WTC11 (cell line): ENCODE measurements at regions not wholly inside any gene's neighbourhood (a gene's known extent, or its start where the extent isn't known, plus 50 kb on each side); places are given as distances from the start of the nearest gene placed in this dataset.

Experiments used
- ARID4B ChIP-seq: sonication (generic); formaldehyde crosslinking; IDR thresholded peaks from 2 replicates; pipeline ENCODE4 v1.8.0; 2023; ENCODE audit warnings: missing genetic modification reagents, mild to moderate bottlenecking, borderline replicate concordance
- CBFB ChIP-seq: sonication (generic); formaldehyde crosslinking; IDR thresholded peaks from 2 replicates; pipeline ENCODE4 v1.8.1; 2022; ENCODE audit warnings: mild to moderate bottlenecking, low read depth, missing genetic modification reagents
- E2F4 ChIP-seq: sonication (generic); formaldehyde crosslinking; IDR thresholded peaks from 2 replicates; pipeline ENCODE4 v1.8.1; 2022; ENCODE audit warnings: low read depth, mild to moderate bottlenecking, moderate library complexity, missing genetic modification reagents, borderline replicate concordance
- ERG ChIP-seq: fragments of 250-450 bp; sonication (Bioruptor Pico); IDR thresholded peaks from 2 replicates; pipeline ENCODE4 v1.8.0; 2021; ENCODE audit warnings: mild to moderate bottlenecking
- ESRRA ChIP-seq: sonication (generic); formaldehyde crosslinking; IDR thresholded peaks from 2 replicates; pipeline ENCODE4 v1.8.1; 2022; ENCODE audit warnings: mild to moderate bottlenecking, missing genetic modification reagents, borderline replicate concordance
- FOXP1 ChIP-seq: sonication (generic); formaldehyde crosslinking; IDR thresholded peaks from 2 replicates; pipeline ENCODE4 v1.8.0; 2022; ENCODE audit warnings: missing genetic modification reagents, mild to moderate bottlenecking, moderate library complexity, borderline replicate concordance
- GTF2I ChIP-seq: fragments of 250-450 bp; sonication (Bioruptor Pico); conservative IDR thresholded peaks from 2 replicates; pipeline ENCODE4 v1.4.0; 2021; ENCODE audit warnings: mild to moderate bottlenecking
- JAZF1 ChIP-seq: fragments of 250-450 bp; sonication (Bioruptor Pico); IDR thresholded peaks from 2 replicates; pipeline ENCODE4 v1.9.0; 2021; ENCODE audit warnings: moderate library complexity, mild to moderate bottlenecking, inconsistent platforms
- NFYB ChIP-seq: sonication (generic); formaldehyde crosslinking; conservative IDR thresholded peaks from 2 replicates; pipeline ENCODE4 v1.8.0; 2022; ENCODE audit warnings: low read depth, missing genetic modification reagents
- NR3C1 ChIP-seq: sonication (generic); formaldehyde crosslinking; conservative IDR thresholded peaks from 2 replicates; pipeline ENCODE4 v1.8.1; 2023; ENCODE audit warnings: low read depth, mild to moderate bottlenecking, missing genetic modification reagents
- OVOL2 ChIP-seq: fragments of 250-450 bp; sonication (Bioruptor Pico); IDR thresholded peaks from 2 replicates; pipeline ENCODE4 v1.9.0; 2021; ENCODE audit warnings: mild to moderate bottlenecking, borderline replicate concordance
- PRDM15 ChIP-seq: sonication (generic); formaldehyde crosslinking; IDR thresholded peaks from 2 replicates; pipeline ENCODE4 v1.8.0; 2022; ENCODE audit warnings: missing genetic modification reagents
- PREB ChIP-seq: sonication (generic); formaldehyde crosslinking; IDR thresholded peaks from 2 replicates; pipeline ENCODE4 v1.8.1; 2022; ENCODE audit warnings: mild to moderate bottlenecking, missing genetic modification reagents, moderate library complexity, borderline replicate concordance
- SMAD3 ChIP-seq: sonication (generic); formaldehyde crosslinking; IDR thresholded peaks from 2 replicates; pipeline ENCODE4 v1.8.0; 2022; ENCODE audit warnings: missing genetic modification reagents, mild to moderate bottlenecking, borderline replicate concordance
- SMAD4 ChIP-seq: sonication (generic); formaldehyde crosslinking; IDR thresholded peaks from 2 replicates; pipeline ENCODE4 v1.8.0; 2022; ENCODE audit warnings: mild to moderate bottlenecking, missing genetic modification reagents
- TEAD1 ChIP-seq: sonication (generic); formaldehyde crosslinking; IDR thresholded peaks from 2 replicates; pipeline ENCODE4 v1.8.0; 2022; ENCODE audit warnings: mild to moderate bottlenecking, missing genetic modification reagents
- TEAD4 ChIP-seq: sonication (generic); formaldehyde crosslinking; IDR thresholded peaks from 2 replicates; pipeline ENCODE4 v1.8.0; 2022; ENCODE audit warnings: mild to moderate bottlenecking, missing genetic modification reagents
- USF1 ChIP-seq: sonication (generic); formaldehyde crosslinking; IDR thresholded peaks from 2 replicates; pipeline ENCODE4 v1.8.0; 2022; ENCODE audit warnings: mild to moderate bottlenecking, missing genetic modification reagents
- ZBTB43 ChIP-seq: sonication (generic); formaldehyde crosslinking; IDR thresholded peaks from 2 replicates; pipeline ENCODE4 v1.8.1; 2023; ENCODE audit warnings: mild to moderate bottlenecking, missing genetic modification reagents
- ZMAT4 ChIP-seq: fragments of 250-450 bp; sonication (Bioruptor Pico); IDR thresholded peaks from 2 replicates; pipeline ENCODE4 v1.9.0; 2021; ENCODE audit warnings: mild to moderate bottlenecking
- ZNF121 ChIP-seq: sonication (generic); formaldehyde crosslinking; IDR thresholded peaks from 2 replicates; pipeline ENCODE4 v1.8.0; 2023; ENCODE audit warnings: missing genetic modification reagents
- ZNF232 ChIP-seq: sonication (generic); formaldehyde crosslinking; IDR thresholded peaks from 2 replicates; pipeline ENCODE4 v1.8.0; 2022; ENCODE audit warnings: mild to moderate bottlenecking, missing genetic modification reagents
- ZNF281 ChIP-seq: sonication (generic); formaldehyde crosslinking; IDR thresholded peaks from 2 replicates; pipeline ENCODE4 v1.8.0; 2023; ENCODE audit warnings: mild to moderate bottlenecking, missing genetic modification reagents

- TF ChIP-seq ZNF281 (CRISPR knock-in tag): no peak
- no peak for TF ChIP-seq SMAD3
- no peak for TF ChIP-seq SMAD4 (CRISPR knock-in tag)
- no peak for TF ChIP-seq PREB (CRISPR knock-in tag)
- no peak for TF ChIP-seq FOXP1 (CRISPR knock-in tag)
- no peak for TF ChIP-seq PRDM15 (CRISPR knock-in tag)
- TF ChIP-seq JAZF1 (CRISPR knock-in tag): no peak
- TF ChIP-seq ERG (CRISPR knock-in tag): no peak
- TF ChIP-seq ARID4B (CRISPR knock-in tag): no peak
- no peak for TF ChIP-seq USF1
- TF ChIP-seq GTF2I (CRISPR knock-in tag): no peak
- no peak for TF ChIP-seq ZBTB43 (CRISPR knock-in tag)
- no peak for TF ChIP-seq ZMAT4 (CRISPR knock-in tag)
- TF ChIP-seq ESRRA (CRISPR knock-in tag): no peak
- peak; percentile 35; the same call in 1 of the 2 replicates for TF ChIP-seq TEAD4 (CRISPR knock-in tag)
- no peak for TF ChIP-seq NR3C1 (CRISPR knock-in tag)
- no peak for TF ChIP-seq E2F4 (CRISPR knock-in tag)
- 0 out of 2 replicates have a peak, but pooled peaks have one; percentile 55 for TF ChIP-seq ZNF232 (CRISPR knock-in tag)
- TF ChIP-seq OVOL2 (CRISPR knock-in tag): no peak
- no peak for TF ChIP-seq NFYB (CRISPR knock-in tag)
- TF ChIP-seq ZNF121 (CRISPR knock-in tag): no peak
- peak; percentile 97; the same call in 1 of the 2 replicates for TF ChIP-seq TEAD1 (CRISPR knock-in tag)
- no peak for TF ChIP-seq CBFB (CRISPR knock-in tag)
Measured at GRCh38 chr7:7099584-7100014, 82.7 kb upstream of the C1GALT1 start (continued).
